ENCODE measurements at regions not wholly inside any gene's neighbourhood (a gene's known extent, or its start where the extent isn't known, plus 50 kb on each side); places are given as distances from the start of the nearest gene placed in this dataset.
A peak's percentile ranks its signal among the peaks of the same experiment; 100 is the strongest.

- FAIRE-seq (peak; percentile 54), ATAC-seq (peak; percentile 28; the same call in 2 of the 3 replicates), DNase-seq (ENCODE audit: low read depth, low spot score) (no peak)
- intact Hi-C loops (cut with micrococcal nuclease; ENCODE audit: unreplicated experiment): loop anchor here (10.0 kb wide), 1 partner anchor 125 kb away; no protein-coding TSS in a partner anchor
- Histone ChIP-seq H3K4me1 (ENCODE audit: control insufficient read depth, insufficient read depth, low read length) (peaks cover 36% of the 10 kb centered on the region), H3K79me2 (ENCODE audit: control insufficient read depth, insufficient read depth, low read length) (no peaks in the 10 kb centered on the region), H3K4me2 (ENCODE audit: control insufficient read depth, insufficient read depth) (peak overlapping the region; percentile 74), H3K9me3 (replicated peaks; ENCODE audit: control insufficient read depth, insufficient read depth, low read length) (no peaks in the 10 kb centered on the region), H3K36me3 (ENCODE audit: control insufficient read depth in 2 of 2, insufficient read depth in 2 of 2, low read length in 1 of 2) (no peaks in the 10 kb centered on the region), H3K27ac (ENCODE audit: control insufficient read depth, insufficient read depth) (no peak overlapping the region), H2AFZ (ENCODE audit: control insufficient read depth, low read depth, low read length) (peak overlapping the region; percentile 61), H3K27me3 (replicated peaks in 1 of 2; ENCODE audit: control insufficient read depth in 2 of 2, insufficient read depth in 2 of 2, low read length in 1 of 2) (no peaks in the 10 kb centered on the region; a peak in 2 of 4 replicates), H3K4me3 (0 out of 2 replicates have a peak overlapping the region, but pooled peaks have one; percentile 7), H3K9ac (ENCODE audit: control insufficient read depth, insufficient read depth, low read length) (no peak overlapping the region), H4K20me1 (ENCODE audit: control insufficient read depth, insufficient read depth) (no peaks in the 10 kb centered on the region)
- in situ Hi-C loops (cut with MboI): loop anchor here (25.0 kb wide), 1 partner anchor 613 kb away; no protein-coding TSS in a partner anchor
- ChIA-PET SMC1A (ENCODE audit: uncharacterized antibody, unreplicated experiment) (no interaction called here), RAD21 (ENCODE audit: unreplicated experiment) (no interaction called here), POLR2A (no interaction called here), CTCF (interaction anchor here (0.5 to 2.1 kb wide), 4 partner anchors 8 to 510 kb away, joined by 3 to 8 read pairs (median 5); no protein-coding TSS in a partner anchor)
- TF ChIP-seq EED (IDR thresholded peaks at IDR 0.05; ENCODE audit: low read depth) (0 out of 2 replicates have a peak, but pooled peaks have one; percentile 28), SUPT20H (IDR thresholded peaks at IDR 0.05; ENCODE audit: borderline replicate concordance, control insufficient read depth, low read depth, low read length) (no peak), JUNB (IDR thresholded peaks at IDR 0.05) (peak; percentile 34; the same call in 1 of the 2 replicates), EGR1 (IDR thresholded peaks at IDR 0.05; ENCODE audit: borderline replicate concordance in 1 of 2, low read depth in 2 of 2, low read length in 2 of 2) (no peak), NFYA (IDR thresholded peaks at IDR 0.05; ENCODE audit: borderline replicate concordance, low read depth, low read length) (no peak), RFX5 (IDR thresholded peaks at IDR 0.05; ENCODE audit: low read depth, low read length) (no peak), GABPA (IDR thresholded peaks at IDR 0.05; ENCODE audit: low read depth) (no peak), IRF4 (IDR thresholded peaks at IDR 0.05; ENCODE audit: low read depth, low read length) (0 out of 2 replicates have a peak, but pooled peaks have one; percentile 32), BRCA1 (IDR thresholded peaks at IDR 0.05; ENCODE audit: low read depth, low read length) (no peak), POU2F2 (IDR thresholded peaks at IDR 0.05; ENCODE audit: borderline replicate concordance, low read depth, low read length) (peak; percentile 39; the same call in 1 of the 3 replicates), RUNX3 (IDR thresholded peaks at IDR 0.05; ENCODE audit: low read length) (no peak), NR2C2 (IDR thresholded peaks at IDR 0.05; ENCODE audit: borderline replicate concordance, control insufficient read depth, insufficient read length, low read depth) (no peak), BCLAF1 (IDR thresholded peaks at IDR 0.05) (no peak), SMAD1 (IDR thresholded peaks at IDR 0.05; ENCODE audit: low read depth, partially characterized antibody) (no peak)
- BruUV-seq (replicated peaks): no TSS peak
- 6% methylated on average over 9 of the region's 9 CpGs for WGBS (ENCODE audit: insufficient coverage, insufficient replicate concordance, low lambda C conversion rate, missing lambda C conversion rate)
Measured at GRCh38 chr5:138649316-138649720, 74.1 kb upstream of the HSPA9 start.

Data from GM12878 (cell line).